ENCODE measurements at regions not wholly inside any gene's neighbourhood (a gene's known extent, or its start where the extent isn't known, plus 50 kb on each side); places are given as distances from the start of the nearest gene placed in this dataset.

- TF ChIP-seq, protein P1, sequence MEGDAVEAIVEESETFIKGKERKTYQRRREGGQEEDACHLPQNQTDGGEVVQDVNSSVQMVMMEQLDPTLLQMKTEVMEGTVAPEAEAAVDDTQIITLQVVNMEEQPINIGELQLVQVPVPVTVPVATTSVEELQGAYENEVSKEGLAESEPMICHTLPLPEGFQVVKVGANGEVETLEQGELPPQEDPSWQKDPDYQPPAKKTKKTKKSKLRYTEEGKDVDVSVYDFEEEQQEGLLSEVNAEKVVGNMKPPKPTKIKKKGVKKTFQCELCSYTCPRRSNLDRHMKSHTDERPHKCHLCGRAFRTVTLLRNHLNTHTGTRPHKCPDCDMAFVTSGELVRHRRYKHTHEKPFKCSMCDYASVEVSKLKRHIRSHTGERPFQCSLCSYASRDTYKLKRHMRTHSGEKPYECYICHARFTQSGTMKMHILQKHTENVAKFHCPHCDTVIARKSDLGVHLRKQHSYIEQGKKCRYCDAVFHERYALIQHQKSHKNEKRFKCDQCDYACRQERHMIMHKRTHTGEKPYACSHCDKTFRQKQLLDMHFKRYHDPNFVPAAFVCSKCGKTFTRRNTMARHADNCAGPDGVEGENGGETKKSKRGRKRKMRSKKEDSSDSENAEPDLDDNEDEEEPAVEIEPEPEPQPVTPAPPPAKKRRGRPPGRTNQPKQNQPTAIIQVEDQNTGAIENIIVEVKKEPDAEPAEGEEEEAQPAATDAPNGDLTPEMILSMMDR (IDR thresholded peaks at IDR 0.05): no peak
- no peak for TF ChIP-seq POLR2A (IDR thresholded peaks at IDR 0.05)
Measured at GRCh38 chr4:12791536-12791935, 692.6 kb downstream of the RAB28 start.
